ENCODE measurements at regions not wholly inside any gene's neighbourhood (a gene's known extent, or its start where the extent isn't known, plus 50 kb on each side); places are given as distances from the start of the nearest gene placed in this dataset.
"Not testable (repeated sequence)": the region's sequence is repeated elsewhere in the genome, so short reads cannot be mapped to it uniquely, and the experiment has no call there.

DNA sequence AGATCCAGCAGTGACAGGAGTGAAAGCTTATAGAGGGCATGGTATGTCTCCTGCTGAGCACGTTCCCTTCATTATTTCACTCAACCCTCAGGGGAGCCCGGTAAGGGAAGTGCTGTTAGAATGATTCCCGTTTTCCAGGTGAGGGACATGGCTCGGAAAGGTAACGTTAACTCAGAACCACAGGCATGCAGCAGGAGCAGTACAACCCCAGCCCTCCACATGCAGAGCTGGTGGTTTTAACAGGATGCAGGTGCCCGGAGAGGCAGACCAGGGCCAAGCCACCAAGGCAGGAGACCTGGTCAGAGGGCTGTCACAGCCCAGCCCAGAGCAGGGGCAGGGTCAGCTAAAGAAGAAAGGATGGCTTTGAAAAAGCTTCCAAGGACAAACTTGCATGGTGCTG, 268.5 kb downstream of the SH3BP4 start:
- no peaks in the 10 kb centered on the region for H3K36me3 ChIP-seq
- H3K4me1 ChIP-seq = no peaks in the 10 kb centered on the region
- TF ChIP-seq, protein P1, sequence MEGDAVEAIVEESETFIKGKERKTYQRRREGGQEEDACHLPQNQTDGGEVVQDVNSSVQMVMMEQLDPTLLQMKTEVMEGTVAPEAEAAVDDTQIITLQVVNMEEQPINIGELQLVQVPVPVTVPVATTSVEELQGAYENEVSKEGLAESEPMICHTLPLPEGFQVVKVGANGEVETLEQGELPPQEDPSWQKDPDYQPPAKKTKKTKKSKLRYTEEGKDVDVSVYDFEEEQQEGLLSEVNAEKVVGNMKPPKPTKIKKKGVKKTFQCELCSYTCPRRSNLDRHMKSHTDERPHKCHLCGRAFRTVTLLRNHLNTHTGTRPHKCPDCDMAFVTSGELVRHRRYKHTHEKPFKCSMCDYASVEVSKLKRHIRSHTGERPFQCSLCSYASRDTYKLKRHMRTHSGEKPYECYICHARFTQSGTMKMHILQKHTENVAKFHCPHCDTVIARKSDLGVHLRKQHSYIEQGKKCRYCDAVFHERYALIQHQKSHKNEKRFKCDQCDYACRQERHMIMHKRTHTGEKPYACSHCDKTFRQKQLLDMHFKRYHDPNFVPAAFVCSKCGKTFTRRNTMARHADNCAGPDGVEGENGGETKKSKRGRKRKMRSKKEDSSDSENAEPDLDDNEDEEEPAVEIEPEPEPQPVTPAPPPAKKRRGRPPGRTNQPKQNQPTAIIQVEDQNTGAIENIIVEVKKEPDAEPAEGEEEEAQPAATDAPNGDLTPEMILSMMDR (IDR thresholded peaks at IDR 0.05) = no peak
- no peaks in the 10 kb centered on the region for H3K27me3 ChIP-seq
- H3K27ac ChIP-seq = no peak overlapping the region
- DNase-seq (ENCODE audit: low spot score) = peak; percentile 54
- H3K4me3 ChIP-seq = no peak overlapping the region
- no peaks in the 10 kb centered on the region for H3K9me3 ChIP-seq

GRCh38 chr2:235223011-235223410, 270.8 kb upstream of the AGAP1 start:
- Histone ChIP-seq H3K4me1 (no peaks in the 10 kb centered on the region), H3K9me3 (no peaks in the 10 kb centered on the region), H3K36me3 (no peaks in the 10 kb centered on the region), H3K27me3 (no peaks in the 10 kb centered on the region), H3K4me3 (no peak overlapping the region), H3K27ac (no peak overlapping the region)
- TF ChIP-seq, protein P1 (IDR thresholded peaks at IDR 0.05) = no peak
- DNase-seq (ENCODE audit: low spot score) = no peak

GRCh38 chr2:235224410-235224809, 269.4 kb upstream of the AGAP1 start:
- DNase-seq (ENCODE audit: low spot score) = no peak
- Histone ChIP-seq H3K27ac (no peak overlapping the region), H3K36me3 (no peaks in the 10 kb centered on the region), H3K9me3 (no peaks in the 10 kb centered on the region), H3K27me3 (no peaks in the 10 kb centered on the region), H3K4me3 (no peak overlapping the region), H3K4me1 (no peaks in the 10 kb centered on the region)
- TF ChIP-seq, protein P1 (IDR thresholded peaks at IDR 0.05) = no peak

GRCh38 chr2:235225261-235225660, 268.6 kb upstream of the AGAP1 start:
- Histone ChIP-seq H3K4me3 (no peak overlapping the region), H3K27ac (no peak overlapping the region), H3K9me3 (no peaks in the 10 kb centered on the region), H3K27me3 (no peaks in the 10 kb centered on the region), H3K36me3 (no peaks in the 10 kb centered on the region), H3K4me1 (peaks cover 0 to 5% of the 10 kb centered on the region in 2 donors)
- TF ChIP-seq, protein P1 (IDR thresholded peaks at IDR 0.05) = no peak
- peak; percentile 36 for DNase-seq (ENCODE audit: low spot score)

GRCh38 chr2:235227590-235227989, 266.3 kb upstream of the AGAP1 start:
- no peaks in the 10 kb centered on the region for H3K27me3 ChIP-seq
- H3K9me3 ChIP-seq = no peaks in the 10 kb centered on the region
- no peak overlapping the region for H3K27ac ChIP-seq
- peak; percentile 38 for DNase-seq (ENCODE audit: low spot score)
- peaks cover 0 to 29% of the 10 kb centered on the region in 2 donors for H3K4me1 ChIP-seq
- TF ChIP-seq, protein P1 (IDR thresholded peaks at IDR 0.05) = no peak
- H3K36me3 ChIP-seq = no peaks in the 10 kb centered on the region
- no peak overlapping the region for H3K4me3 ChIP-seq

GRCh38 chr2:235228422-235228821, 265.4 kb upstream of the AGAP1 start:
- DNase-seq (ENCODE audit: low spot score) = peak; percentile 28

More at GRCh38 chr2:235228422-235228821, 265.4 kb upstream of the AGAP1 start:
- H3K27ac ChIP-seq, H3K4me3 ChIP-seq, H3K36me3 ChIP-seq, H3K9me3 ChIP-seq, H3K27me3 ChIP-seq: not testable (repeated sequence)
- H3K4me1 ChIP-seq = peaks cover 0 to 36% of the 10 kb centered on the region in 2 donors

Measured in right atrium auricular region (tissue), 2 donors.